Gastroesophageal sphincter (tissue), 4 donors: ENCODE measurements at regions not wholly inside any gene's neighbourhood (a gene's known extent, or its start where the extent isn't known, plus 50 kb on each side); places are given as distances from the start of the nearest gene placed in this dataset.

Experiments used
- ATAC-seq: fragments of 150-250 bp; one replicate; pipeline ENCODE4 v1.9.1; 2016; ENCODE audit warnings: mild to moderate bottlenecking, moderate library complexity
- H3K27ac ChIP-seq, 4 donors: fragments of 200-600 bp; sonication (generic) in 3 of 4; 1 replicate in 3 of 4; 2 replicates in 1 of 4; pipeline ENCODE4 v1.5.1; 2016 to 2019
- H3K27me3 ChIP-seq: fragments of 200-600 bp; sonication (generic); one replicate; pipeline ENCODE4 v1.5.1; 2019
- H3K36me3 ChIP-seq, 2 donors: fragments of 200-600 bp; sonication (generic); one replicate each; pipeline ENCODE4 v1.5.1; 2019; ENCODE audit warnings: control low read depth in 1 of 2
- H3K4me1 ChIP-seq, 3 donors: fragments of 200-600 bp; sonication (generic); 1 replicate in 2 of 3; 2 replicates in 1 of 3; pipeline ENCODE4 v1.5.1; 2016 to 2019; ENCODE audit warnings: control low read depth in 2 of 3
- H3K4me3 ChIP-seq, 2 donors: fragments of 200-600 bp; sonication (generic); one replicate each; pipeline ENCODE4 v1.5.1; 2019; ENCODE audit warnings: mild to moderate bottlenecking in 1 of 2, moderate library complexity in 1 of 2
- H3K9me3 ChIP-seq, 3 donors: fragments of 200-600 bp; sonication (generic); one replicate each; pipeline ENCODE4 v1.5.1; 2017 to 2019; ENCODE audit warnings: control low read depth in 2 of 3
- EP300 ChIP-seq: sonication (generic); formaldehyde crosslinking; IDR thresholded peaks from one replicate; pipeline ENCODE4 v1.6.1; 2017; ENCODE audit warnings: antibody characterized with exemption, mild to moderate bottlenecking
- POLR2A ChIP-seq, 2 donors: fragments of 450-650 bp; IDR thresholded peaks; one replicate each; pipeline ENCODE4 v1.6.1; 2017; ENCODE audit warnings: antibody characterized with exemption in 2 of 2, mild to moderate bottlenecking in 2 of 2, moderate library complexity in 1 of 2
- POLR2AphosphoS5 ChIP-seq: sonication (generic); formaldehyde crosslinking; IDR thresholded peaks from one replicate; pipeline ENCODE4 v1.6.1; 2017; ENCODE audit warnings: antibody characterized with exemption
- WGBS, 2 donors: methylation state at CpG; one replicate each; pipeline ENCODE4 v1.1.5; 2018; ENCODE audit warnings: low coverage in 1 of 2; 5-methylcytosine and 5-hydroxymethylcytosine counted together
- TF ChIP-seq, protein P1 (sequence below), 4 experiments: fragments of 200-600 bp in 2 of 4; fragments of 450-650 bp in 2 of 4; sonication (generic) in 1 of 4; IDR thresholded peaks; one replicate each; pipeline ENCODE4 v1.5.1; 2017 to 2019; ENCODE audit warnings: antibody characterized with exemption in 4 of 4, mild to moderate bottlenecking in 2 of 4, moderate library complexity in 2 of 4

DNA sequence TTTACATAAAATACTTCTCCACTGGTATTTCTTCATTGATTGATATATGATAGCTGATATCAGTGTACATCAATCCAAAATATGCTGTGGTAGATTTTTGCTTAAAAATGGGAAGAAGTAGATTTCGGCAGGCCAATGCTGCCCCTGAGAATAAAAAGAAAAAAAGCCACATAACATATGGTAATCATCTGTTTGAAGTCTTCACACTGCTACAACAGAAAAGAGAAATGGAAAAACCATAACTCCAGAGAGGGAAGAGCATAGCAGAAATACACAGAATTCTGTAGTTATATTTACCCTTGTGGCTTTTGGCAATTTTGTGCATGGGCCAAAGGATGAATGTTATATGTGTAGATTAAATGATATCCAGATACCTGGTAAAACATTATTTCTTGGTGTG lies 143.1 kb upstream of the KCNMB2 start:
- 15% methylated on average over 1 of the region's 1 CpG; no CpG with 5 or more reads in 1 of the 2 donors for WGBS, 2 donors
- no peak overlapping the region for H3K4me3 ChIP-seq
- no peaks in the 10 kb centered on the region for H3K27me3 ChIP-seq
- ATAC-seq, result no peak
- H3K9me3 ChIP-seq, result no peaks in the 10 kb centered on the region
- peaks cover 0 to 6% (median 3%) of the 10 kb centered on the region in 3 donors for H3K4me1 ChIP-seq
- no peaks in the 10 kb centered on the region for H3K36me3 ChIP-seq
- H3K27ac ChIP-seq, result no peak overlapping the region
- TF ChIP-seq POLR2A (IDR thresholded peaks at IDR 0.05) (no peak), EP300 (no peak), POLR2AphosphoS5 (no peak)
- TF ChIP-seq, protein P1, sequence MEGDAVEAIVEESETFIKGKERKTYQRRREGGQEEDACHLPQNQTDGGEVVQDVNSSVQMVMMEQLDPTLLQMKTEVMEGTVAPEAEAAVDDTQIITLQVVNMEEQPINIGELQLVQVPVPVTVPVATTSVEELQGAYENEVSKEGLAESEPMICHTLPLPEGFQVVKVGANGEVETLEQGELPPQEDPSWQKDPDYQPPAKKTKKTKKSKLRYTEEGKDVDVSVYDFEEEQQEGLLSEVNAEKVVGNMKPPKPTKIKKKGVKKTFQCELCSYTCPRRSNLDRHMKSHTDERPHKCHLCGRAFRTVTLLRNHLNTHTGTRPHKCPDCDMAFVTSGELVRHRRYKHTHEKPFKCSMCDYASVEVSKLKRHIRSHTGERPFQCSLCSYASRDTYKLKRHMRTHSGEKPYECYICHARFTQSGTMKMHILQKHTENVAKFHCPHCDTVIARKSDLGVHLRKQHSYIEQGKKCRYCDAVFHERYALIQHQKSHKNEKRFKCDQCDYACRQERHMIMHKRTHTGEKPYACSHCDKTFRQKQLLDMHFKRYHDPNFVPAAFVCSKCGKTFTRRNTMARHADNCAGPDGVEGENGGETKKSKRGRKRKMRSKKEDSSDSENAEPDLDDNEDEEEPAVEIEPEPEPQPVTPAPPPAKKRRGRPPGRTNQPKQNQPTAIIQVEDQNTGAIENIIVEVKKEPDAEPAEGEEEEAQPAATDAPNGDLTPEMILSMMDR (IDR thresholded peaks at IDR 0.05), result no peak

- ATAC-seq, result no peak
- H3K27ac ChIP-seq, result peak overlapping the region in 1 of 4 donors; percentile 28
- H3K4me1 ChIP-seq, result peaks cover 0 to 6% (median 3%) of the 10 kb centered on the region in 3 donors
- no peaks in the 10 kb centered on the region for H3K27me3 ChIP-seq
- H3K4me3 ChIP-seq, result no peak overlapping the region
- no peaks in the 10 kb centered on the region for H3K9me3 ChIP-seq
- no peaks in the 10 kb centered on the region for H3K36me3 ChIP-seq
- no peak for TF ChIP-seq EP300
- TF ChIP-seq, protein P1 (IDR thresholded peaks at IDR 0.05), result no peak
Observed at GRCh38 chr3:178393824-178394223, 142.4 kb upstream of the KCNMB2 start.

DNA sequence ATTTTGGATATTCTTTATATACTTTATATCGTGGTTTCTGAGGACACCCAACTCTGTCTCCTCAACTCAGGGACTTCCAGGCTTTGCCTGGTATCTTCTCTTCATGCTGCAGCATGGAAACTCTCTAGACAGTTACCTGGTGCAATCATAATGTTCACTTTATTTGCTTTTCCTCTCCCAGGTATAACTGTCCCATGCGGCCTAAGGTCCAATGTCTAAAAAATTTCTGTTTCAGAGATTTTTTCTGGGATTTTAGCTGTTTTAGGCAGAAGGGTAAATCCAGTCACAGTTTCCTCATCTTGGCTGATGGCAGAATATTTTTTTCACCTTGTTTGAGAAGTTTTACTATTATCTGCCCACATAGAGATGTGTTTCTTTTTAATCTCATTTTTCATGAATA lies 139.9 kb upstream of the KCNMB2 start:
- TF ChIP-seq POLR2A (IDR thresholded peaks at IDR 0.05) (no peak), EP300 (no peak), POLR2AphosphoS5 (no peak)
- TF ChIP-seq, protein P1 (IDR thresholded peaks at IDR 0.05), result no peak
- no peaks in the 10 kb centered on the region for H3K36me3 ChIP-seq
- H3K27me3 ChIP-seq, result no peaks in the 10 kb centered on the region
- H3K27ac ChIP-seq, result no peak overlapping the region
- ATAC-seq, result no peak
- no peak overlapping the region for H3K4me3 ChIP-seq
- H3K4me1 ChIP-seq, result peaks cover 0 to 6% (median 3%) of the 10 kb centered on the region in 3 donors
- H3K9me3 ChIP-seq, result no peaks in the 10 kb centered on the region
- 96 to 100% methylated on average over 2 of the region's 2 CpGs for WGBS, 2 donors

GRCh38 chr3:178397202-178397601 lies 139.0 kb upstream of the KCNMB2 start:
- no peak for ATAC-seq
- WGBS, 2 donors, result 88 to 94% methylated on average over 2 of the region's 2 CpGs

DNA sequence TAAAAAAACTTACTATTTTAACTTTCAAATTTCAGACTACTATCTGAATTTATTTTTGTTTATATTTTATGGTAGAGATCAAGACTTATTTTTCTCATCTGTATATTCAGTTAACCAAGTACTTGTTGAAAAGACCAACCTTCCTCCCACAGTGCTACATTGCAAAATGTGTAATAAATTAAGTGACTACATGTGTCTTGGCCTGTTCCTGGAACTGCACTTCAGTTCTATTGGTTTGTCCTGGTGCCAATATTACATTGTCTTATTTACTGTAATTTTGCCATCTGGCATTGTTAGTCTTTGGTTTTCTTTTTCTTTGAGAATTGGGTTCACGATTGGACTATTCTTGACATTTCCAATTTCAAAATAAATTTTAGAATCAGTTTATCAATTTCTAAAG lies 138.4 kb upstream of the KCNMB2 start:
- 69 to 80% methylated on average over 1 of the region's 1 CpG for WGBS, 2 donors
- no peak for ATAC-seq
- Histone ChIP-seq H3K27me3 (no peaks in the 10 kb centered on the region), H3K36me3 (no peaks in the 10 kb centered on the region), H3K4me3 (no peak overlapping the region), H3K27ac (no peak overlapping the region), H3K4me1 (peaks cover 0 to 3% (median 0%) of the 10 kb centered on the region in 3 donors), H3K9me3 (no peaks in the 10 kb centered on the region)
- TF ChIP-seq POLR2A (IDR thresholded peaks at IDR 0.05) (no peak), EP300 (no peak), POLR2AphosphoS5 (no peak)
- TF ChIP-seq, protein P1 (IDR thresholded peaks at IDR 0.05), result no peak

More at GRCh38 chr3:178397202-178397601, 139.0 kb upstream of the KCNMB2 start:
- Histone ChIP-seq H3K36me3 (no peaks in the 10 kb centered on the region), H3K27me3 (no peaks in the 10 kb centered on the region), H3K27ac (no peak overlapping the region), H3K9me3 (no peaks in the 10 kb centered on the region), H3K4me3 (no peak overlapping the region), H3K4me1 (peaks cover 0 to 4% (median 3%) of the 10 kb centered on the region in 3 donors)
- TF ChIP-seq EP300 (no peak), POLR2AphosphoS5 (no peak), POLR2A (IDR thresholded peaks at IDR 0.05) (no peak)
- TF ChIP-seq, protein P1 (IDR thresholded peaks at IDR 0.05), result no peak
